Panc1 (cell line): ENCODE measurements at regions not wholly inside any gene's neighbourhood (a gene's known extent, or its start where the extent isn't known, plus 50 kb on each side); places are given as distances from the start of the nearest gene placed in this dataset.

ENCODE experiments used
- CTCF ChIP-seq: fragments of 450-650 bp; IDR thresholded peaks from 2 replicates; pipeline ENCODE4 v1.5.1; 2017; ENCODE audit warnings: mild to moderate bottlenecking
- POLR2AphosphoS5 ChIP-seq: IDR thresholded peaks from 2 replicates; pipeline ENCODE4 v1.6.1; 2012; ENCODE audit warnings: mild to moderate bottlenecking, low read depth, low read length, moderate library complexity
- REST ChIP-seq, 2 experiments: IDR thresholded peaks; 2 replicates each; pipeline ENCODE4 v1.6.1; 2011 to 2012; ENCODE audit warnings: low read depth in 2 of 2, control low read depth in 1 of 2, low read length in 1 of 2, mild to moderate bottlenecking in 1 of 2, moderate library complexity in 1 of 2; ENCODE audit not compliant: insufficient read depth in 1 of 2
- TCF7L2 ChIP-seq: IDR thresholded peaks from 2 replicates; pipeline ENCODE4 v1.6.1; 2011; ENCODE audit warnings: mild to moderate bottlenecking, low read depth, low read length, inconsistent platforms

GRCh38 chr11:23554002-23554401 is 693.7 kb upstream of the CCDC179 start:
- peak; percentile 14; the same call in 1 of the 2 replicates for TF ChIP-seq CTCF
- no peak for TF ChIP-seq REST (IDR thresholded peaks at IDR 0.05; ENCODE audit: insufficient read depth in 1 of 2, low read depth in 2 of 2, low read length in 1 of 2)
- no peak for TF ChIP-seq POLR2AphosphoS5
- TF ChIP-seq TCF7L2 = no peak
